ENCODE measurements at regions not wholly inside any gene's neighbourhood (a gene's known extent, or its start where the extent isn't known, plus 50 kb on each side); places are given as distances from the start of the nearest gene placed in this dataset.

DNA sequence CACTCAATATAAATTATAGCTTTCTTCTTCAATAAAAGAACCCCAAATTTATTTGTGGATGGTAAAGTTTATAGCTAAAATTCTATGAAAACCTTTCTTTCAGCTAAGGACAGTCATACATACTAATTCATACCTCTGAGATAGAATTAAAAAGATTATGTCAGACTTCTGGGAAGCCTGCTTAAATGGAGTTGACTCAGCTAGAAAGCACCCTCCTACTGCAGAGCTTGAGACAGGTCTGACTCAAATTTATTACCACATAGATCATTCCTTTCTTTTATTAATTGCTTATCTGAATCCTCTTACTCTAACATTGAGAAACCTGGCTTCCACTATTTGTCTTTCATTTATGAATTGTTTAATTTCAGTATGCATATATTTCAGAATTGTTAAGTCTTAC, 1007.0 kb upstream of the LRFN5 start:
- no peaks in the 10 kb centered on the region for H3K36me3 Mint-ChIP-seq (ENCODE audit: insufficient read depth)
- ATAC-seq, result no peak
- H3K9me3 Mint-ChIP-seq, result no peaks in the 10 kb centered on the region
- H3K4me1 Mint-ChIP-seq (ENCODE audit: low read depth), result no peaks in the 10 kb centered on the region
- DNase-seq, result no peak
- H3K4me3 Mint-ChIP-seq, result no peak overlapping the region
- H3K27me3 Mint-ChIP-seq (ENCODE audit: low read depth), result no peaks in the 10 kb centered on the region

DNA sequence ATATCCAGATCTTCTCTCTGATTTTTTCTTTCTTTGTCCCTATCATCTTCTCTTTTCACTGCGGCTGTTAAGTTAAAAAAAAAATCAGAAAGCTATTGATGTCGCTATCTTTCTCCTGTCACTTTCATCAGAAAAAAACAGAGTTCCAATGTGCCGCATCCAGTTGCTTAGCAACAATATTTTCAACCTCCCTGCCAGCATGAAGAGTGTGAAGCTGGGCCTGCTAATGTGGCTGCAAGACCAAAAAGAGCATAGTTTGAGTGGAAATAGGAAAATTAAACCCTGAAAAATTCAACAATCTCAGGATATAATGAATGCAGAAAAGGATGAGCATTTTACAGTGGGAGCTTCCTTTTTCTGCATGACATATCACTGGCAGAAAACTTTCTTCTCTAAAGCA, 1025.4 kb upstream of the LRFN5 start:
- no peak for ATAC-seq
- no peaks in the 10 kb centered on the region for H3K4me1 Mint-ChIP-seq (ENCODE audit: low read depth)
- H3K36me3 Mint-ChIP-seq (ENCODE audit: insufficient read depth), result no peaks in the 10 kb centered on the region
- no peak for DNase-seq
- no peak overlapping the region for H3K4me3 Mint-ChIP-seq
- no peaks in the 10 kb centered on the region for H3K27me3 Mint-ChIP-seq (ENCODE audit: low read depth)
- no peaks in the 10 kb centered on the region for H3K9me3 Mint-ChIP-seq

DNA sequence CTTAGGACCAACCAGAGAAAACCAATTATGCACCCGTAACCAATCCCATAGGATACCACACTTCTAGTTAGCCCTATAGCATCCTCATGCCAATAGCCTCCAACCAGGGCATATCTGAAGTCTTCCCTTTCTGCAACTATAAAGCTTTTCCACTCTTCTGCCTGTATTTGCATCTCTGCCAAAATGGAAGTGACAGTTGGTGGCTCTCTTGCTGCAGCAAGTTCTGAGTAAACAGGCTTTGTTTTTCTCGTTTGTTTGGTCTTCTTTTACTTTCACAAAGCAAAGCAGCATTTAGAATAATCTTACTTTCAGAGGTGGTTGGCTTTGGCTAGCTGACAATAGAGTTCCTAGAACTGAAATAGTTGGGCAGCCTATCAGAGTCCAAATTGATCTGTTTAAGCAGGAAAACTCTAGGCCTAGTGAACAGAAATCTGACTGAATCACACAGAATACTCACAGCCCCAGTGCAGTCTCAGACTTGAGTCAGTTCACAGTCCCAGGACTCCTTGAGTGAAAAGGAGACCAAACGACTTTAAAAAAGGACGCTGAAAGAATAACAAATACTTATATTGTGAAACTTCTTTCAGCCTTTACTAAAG, 1029.7 kb upstream of the LRFN5 start:
- DNase-seq, result no peak
- H3K4me1 Mint-ChIP-seq (ENCODE audit: low read depth), result no peaks in the 10 kb centered on the region
- no peak overlapping the region for H3K4me3 Mint-ChIP-seq
- peaks cover 2% of the 10 kb centered on the region for H3K27me3 Mint-ChIP-seq (ENCODE audit: low read depth)
- no peaks in the 10 kb centered on the region for H3K9me3 Mint-ChIP-seq
- no peaks in the 10 kb centered on the region for H3K36me3 Mint-ChIP-seq (ENCODE audit: insufficient read depth)
- ATAC-seq, result no peak

GRCh38 chr14:40574780-40575179, 1031.9 kb upstream of the LRFN5 start:
- Mint-ChIP-seq H3K9me3 (no peaks in the 10 kb centered on the region), H3K36me3 (ENCODE audit: insufficient read depth) (no peaks in the 10 kb centered on the region), H3K4me3 (no peak overlapping the region), H3K4me1 (ENCODE audit: low read depth) (no peaks in the 10 kb centered on the region), H3K27me3 (ENCODE audit: low read depth) (peaks cover 2% of the 10 kb centered on the region)
- DNase-seq, result no peak
- ATAC-seq, result no peak

- no peaks in the 10 kb centered on the region for H3K36me3 Mint-ChIP-seq (ENCODE audit: insufficient read depth)
- no peaks in the 10 kb centered on the region for H3K27me3 Mint-ChIP-seq (ENCODE audit: low read depth)
- ATAC-seq, result no peak
- H3K9me3 Mint-ChIP-seq, result no peaks in the 10 kb centered on the region
- no peak for DNase-seq
- no peaks in the 10 kb centered on the region for H3K4me1 Mint-ChIP-seq (ENCODE audit: low read depth)
- H3K4me3 Mint-ChIP-seq, result no peak overlapping the region
Observed at GRCh38 chr14:40525314-40525713, 1081.4 kb upstream of the LRFN5 start.

GRCh38 chr14:40523123-40523522, 1083.6 kb upstream of the LRFN5 start:
- no peak for DNase-seq
- no peak overlapping the region for H3K4me3 Mint-ChIP-seq
- H3K36me3 Mint-ChIP-seq (ENCODE audit: insufficient read depth), result no peaks in the 10 kb centered on the region
- H3K9me3 Mint-ChIP-seq, result peaks cover under 1% of the 10 kb centered on the region
- ATAC-seq, result no peak
- H3K27me3 Mint-ChIP-seq (ENCODE audit: low read depth), result no peaks in the 10 kb centered on the region
- no peaks in the 10 kb centered on the region for H3K4me1 Mint-ChIP-seq (ENCODE audit: low read depth)

- Mint-ChIP-seq H3K36me3 (ENCODE audit: insufficient read depth) (no peaks in the 10 kb centered on the region), H3K9me3 (no peaks in the 10 kb centered on the region), H3K4me1 (ENCODE audit: low read depth) (no peaks in the 10 kb centered on the region), H3K27me3 (ENCODE audit: low read depth) (no peaks in the 10 kb centered on the region), H3K4me3 (no peak overlapping the region)
- no peak for ATAC-seq
- DNase-seq, result no peak
Observed at GRCh38 chr14:40494483-40494882, 1062.2 kb upstream of the FBXO33 start.

GRCh38 chr14:40487824-40488223, 1055.6 kb upstream of the FBXO33 start:
- Mint-ChIP-seq H3K27me3 (ENCODE audit: low read depth) (no peaks in the 10 kb centered on the region), H3K9me3 (no peaks in the 10 kb centered on the region), H3K36me3 (ENCODE audit: insufficient read depth) (no peaks in the 10 kb centered on the region), H3K4me3 (no peak overlapping the region), H3K4me1 (ENCODE audit: low read depth) (no peaks in the 10 kb centered on the region)
- no peak for DNase-seq
- no peak for ATAC-seq

GRCh38 chr14:40485688-40486087, 1053.5 kb upstream of the FBXO33 start:
- Mint-ChIP-seq H3K9me3 (no peaks in the 10 kb centered on the region), H3K36me3 (ENCODE audit: insufficient read depth) (no peaks in the 10 kb centered on the region), H3K4me3 (no peak overlapping the region), H3K27me3 (ENCODE audit: low read depth) (no peaks in the 10 kb centered on the region), H3K4me1 (ENCODE audit: low read depth) (no peaks in the 10 kb centered on the region)
- no peak for ATAC-seq
- DNase-seq, result no peak

DNA sequence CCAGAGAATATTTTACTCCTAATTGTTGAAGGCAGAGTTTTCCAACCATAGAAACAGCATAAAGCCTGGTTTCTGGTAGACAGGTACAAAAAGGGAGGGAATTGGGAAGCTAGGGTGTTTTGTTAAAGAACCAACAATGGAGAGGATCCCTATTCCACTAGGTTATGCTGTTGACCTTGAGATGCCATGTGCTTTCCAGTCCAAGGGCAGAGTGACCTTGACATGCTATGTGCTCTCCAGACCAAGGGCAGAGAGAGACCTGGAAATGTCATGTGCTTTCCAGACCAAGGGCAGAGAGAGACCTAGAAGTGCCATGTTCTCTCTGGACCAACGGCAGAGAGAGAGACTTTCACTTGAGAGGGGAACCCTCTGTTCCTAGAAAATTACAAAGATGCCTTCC, 1043.8 kb upstream of the FBXO33 start:
- DNase-seq (no peak), ATAC-seq (no peak)
- Mint-ChIP-seq H3K4me1 (ENCODE audit: low read depth) (no peaks in the 10 kb centered on the region), H3K36me3 (ENCODE audit: insufficient read depth) (no peaks in the 10 kb centered on the region), H3K27me3 (ENCODE audit: low read depth) (no peaks in the 10 kb centered on the region), H3K9me3 (peaks cover 27% of the 10 kb centered on the region), H3K4me3 (no peak overlapping the region)

- H3K36me3 Mint-ChIP-seq (ENCODE audit: insufficient read depth), result no peaks in the 10 kb centered on the region
- peaks cover 10% of the 10 kb centered on the region for H3K9me3 Mint-ChIP-seq
- no peaks in the 10 kb centered on the region for H3K4me1 Mint-ChIP-seq (ENCODE audit: low read depth)
- no peak overlapping the region for H3K4me3 Mint-ChIP-seq
- ATAC-seq (no peak), DNase-seq (no peak)
- H3K27me3 Mint-ChIP-seq (ENCODE audit: low read depth), result no peaks in the 10 kb centered on the region
Observed at GRCh38 chr14:40467969-40468368, 1035.7 kb upstream of the FBXO33 start.

- Mint-ChIP-seq H3K9me3 (peaks cover 6% of the 10 kb centered on the region), H3K36me3 (ENCODE audit: insufficient read depth) (no peaks in the 10 kb centered on the region), H3K27me3 (ENCODE audit: low read depth) (no peaks in the 10 kb centered on the region), H3K4me1 (ENCODE audit: low read depth) (no peaks in the 10 kb centered on the region), H3K4me3 (no peak overlapping the region)
- no peak for ATAC-seq
- DNase-seq, result no peak
Observed at GRCh38 chr14:40464531-40464930, 1032.3 kb upstream of the FBXO33 start.

DNA sequence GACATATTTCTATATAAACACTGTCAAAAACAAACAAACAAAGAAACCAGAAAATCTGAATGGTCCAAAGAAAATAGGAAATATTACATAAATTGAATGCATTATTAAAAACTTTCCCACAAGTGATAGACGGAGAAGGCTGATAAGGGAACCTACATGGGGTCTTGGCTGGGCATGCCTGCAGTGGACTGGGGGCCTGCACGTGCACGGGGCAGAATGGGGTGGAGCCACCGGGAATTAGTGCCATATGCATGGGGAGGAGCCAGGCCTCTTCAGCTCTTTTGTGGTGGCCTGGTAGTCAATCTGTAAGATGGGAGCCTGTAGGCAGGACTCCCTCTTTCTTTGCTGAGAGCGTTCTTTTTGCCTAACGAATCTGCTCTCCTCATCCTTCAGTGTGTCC, 1031.7 kb upstream of the FBXO33 start:
- H3K36me3 Mint-ChIP-seq (ENCODE audit: insufficient read depth), result no peaks in the 10 kb centered on the region
- H3K27me3 Mint-ChIP-seq (ENCODE audit: low read depth), result no peaks in the 10 kb centered on the region
- H3K4me1 Mint-ChIP-seq (ENCODE audit: low read depth), result no peaks in the 10 kb centered on the region
- H3K9me3 Mint-ChIP-seq, result peaks cover 6% of the 10 kb centered on the region
- H3K4me3 Mint-ChIP-seq, result no peak overlapping the region
- no peak for DNase-seq
- ATAC-seq, result no peak

DNA sequence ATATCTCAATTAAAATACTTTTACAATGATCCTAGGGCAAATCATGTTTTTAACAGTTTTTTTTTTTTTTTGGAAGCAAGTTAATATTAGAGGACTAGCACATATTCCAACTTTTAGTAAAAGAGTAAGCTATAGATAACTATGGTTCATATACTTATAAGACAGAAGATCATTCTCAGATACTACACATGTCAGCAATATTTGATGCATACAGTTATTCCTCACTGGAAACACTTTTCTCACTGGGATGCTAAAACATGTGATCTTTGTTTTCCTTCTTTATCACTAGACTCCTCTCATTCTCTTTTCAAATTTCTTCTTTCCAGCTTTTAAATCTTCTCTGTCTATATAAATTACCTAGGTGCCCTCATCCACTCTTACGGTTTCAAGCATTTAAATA, 1020.4 kb upstream of the FBXO33 start:
- H3K4me3 Mint-ChIP-seq, result no peak overlapping the region
- H3K27me3 Mint-ChIP-seq (ENCODE audit: low read depth), result no peaks in the 10 kb centered on the region
- H3K9me3 Mint-ChIP-seq, result no peaks in the 10 kb centered on the region
- no peak for ATAC-seq
- no peak for DNase-seq
- no peaks in the 10 kb centered on the region for H3K4me1 Mint-ChIP-seq (ENCODE audit: low read depth)
- H3K36me3 Mint-ChIP-seq (ENCODE audit: insufficient read depth), result no peaks in the 10 kb centered on the region

- no peaks in the 10 kb centered on the region for H3K36me3 Mint-ChIP-seq (ENCODE audit: insufficient read depth)
- no peaks in the 10 kb centered on the region for H3K4me1 Mint-ChIP-seq (ENCODE audit: low read depth)
- ATAC-seq (no peak), DNase-seq (no peak)
- H3K9me3 Mint-ChIP-seq, result peaks cover 5% of the 10 kb centered on the region
- H3K27me3 Mint-ChIP-seq (ENCODE audit: low read depth), result no peaks in the 10 kb centered on the region
- H3K4me3 Mint-ChIP-seq, result no peak overlapping the region
Observed at GRCh38 chr14:40447017-40447416, 1014.8 kb upstream of the FBXO33 start.

GRCh38 chr14:40445020-40445419, 1012.8 kb upstream of the FBXO33 start:
- ATAC-seq (no peak), DNase-seq (no peak)
- Mint-ChIP-seq H3K9me3 (peaks cover 5% of the 10 kb centered on the region), H3K4me1 (ENCODE audit: low read depth) (no peaks in the 10 kb centered on the region), H3K27me3 (ENCODE audit: low read depth) (no peaks in the 10 kb centered on the region), H3K4me3 (no peak overlapping the region), H3K36me3 (ENCODE audit: insufficient read depth) (no peaks in the 10 kb centered on the region)
